Activated naive CD4-positive, alpha-beta T cell treated with anti-CD3 and anti-CD28 coated beads for 36 hours (primary cell): ENCODE measurements at regions not wholly inside any gene's neighbourhood (a gene's known extent, or its start where the extent isn't known, plus 50 kb on each side); places are given as distances from the start of the nearest gene placed in this dataset.

ENCODE experiments used
- CTCF ChIA-PET: fragments of 350-600 bp; sonication (Branson Sonifier 250); formaldehyde crosslinking; loops from one replicate; lab custom pipeline; 2021; ENCODE audit warnings: antibody characterized with exemption; lab: Charles Lee
- DNase-seq: peaks from one replicate; pipeline ENCODE4 v3.0.0-alpha.2; 2020
- H3K27ac Mint-ChIP-seq: one replicate; pipeline ENCODE4 v1.8.0; 2021; ENCODE audit warnings: mild to moderate bottlenecking, mixed read lengths
- H3K27me3 Mint-ChIP-seq: one replicate; pipeline ENCODE4 v1.8.0; 2021; ENCODE audit warnings: low read depth, mixed read lengths
- H3K36me3 Mint-ChIP-seq: one replicate; pipeline ENCODE4 v1.8.0; 2021; ENCODE audit warnings: low read depth, mixed read lengths
- H3K4me1 Mint-ChIP-seq: one replicate; pipeline ENCODE4 v1.8.0; 2021; ENCODE audit warnings: low read depth, mixed read lengths
- H3K4me3 Mint-ChIP-seq: one replicate; pipeline ENCODE4 v1.8.0; 2021; ENCODE audit warnings: mild to moderate bottlenecking, moderate library complexity, mixed read lengths
- H3K9me3 Mint-ChIP-seq: one replicate; pipeline ENCODE4 v1.8.0; 2021; ENCODE audit warnings: mixed read lengths
- intact Hi-C: fragments of 100-400 bp; cut with micrococcal nuclease; formaldehyde crosslinking; loops from one replicate; pipeline ENCODE4 v1.15.1; 2023

- Mint-ChIP-seq H3K4me3 (no peak overlapping the region), H3K4me1 (no peaks in the 10 kb centered on the region), H3K36me3 (no peaks in the 10 kb centered on the region), H3K27me3 (peaks cover 28% of the 10 kb centered on the region), H3K27ac (no peak overlapping the region), H3K9me3 (no peaks in the 10 kb centered on the region)
- intact Hi-C loops, result no loop called here
- CTCF ChIA-PET, result no interaction called here
- DNase-seq, result no peak
Measured at GRCh38 chr11:19409307-19409706, 168.6 kb upstream of the E2F8 start.

GRCh38 chr11:19407677-19408270, 167.0 kb upstream of the E2F8 start:
- H3K27me3 Mint-ChIP-seq, result peaks cover 21% of the 10 kb centered on the region
- no peak overlapping the region for H3K4me3 Mint-ChIP-seq
- CTCF ChIA-PET, result no interaction called here

GRCh38 chr11:19405966-19406365, 165.2 kb upstream of the E2F8 start:
- peaks cover 13% of the 10 kb centered on the region for H3K27me3 Mint-ChIP-seq
- no peak overlapping the region for H3K27ac Mint-ChIP-seq
- no peak overlapping the region for H3K4me3 Mint-ChIP-seq
- H3K4me1 Mint-ChIP-seq, result no peaks in the 10 kb centered on the region
- CTCF ChIA-PET, result interaction anchor here (0.8 kb wide), 1 partner anchor 146 kb away, joined by 3 read pairs; no protein-coding TSS in a partner anchor
- no peak for DNase-seq
- no peaks in the 10 kb centered on the region for H3K36me3 Mint-ChIP-seq
- H3K9me3 Mint-ChIP-seq, result no peaks in the 10 kb centered on the region
- intact Hi-C loops, result no loop called here

More at GRCh38 chr11:19407677-19408270, 167.0 kb upstream of the E2F8 start:
- H3K9me3 Mint-ChIP-seq, result no peaks in the 10 kb centered on the region
- no peak overlapping the region for H3K27ac Mint-ChIP-seq
- intact Hi-C loops, result no loop called here
- H3K36me3 Mint-ChIP-seq, result no peaks in the 10 kb centered on the region
- H3K4me1 Mint-ChIP-seq, result no peaks in the 10 kb centered on the region
- DNase-seq, result no peak

- CTCF ChIA-PET, result no interaction called here
- intact Hi-C loops, result no loop called here
- Mint-ChIP-seq H3K36me3 (no peaks in the 10 kb centered on the region), H3K27me3 (peaks cover 6% of the 10 kb centered on the region), H3K27ac (no peak overlapping the region), H3K9me3 (no peaks in the 10 kb centered on the region), H3K4me1 (no peaks in the 10 kb centered on the region), H3K4me3 (no peak overlapping the region)
- DNase-seq, result no peak
Measured at GRCh38 chr11:19404787-19405186, 164.0 kb upstream of the E2F8 start.

GRCh38 chr11:19403196-19403895, 162.6 kb upstream of the E2F8 start:
- no peak overlapping the region for H3K27ac Mint-ChIP-seq
- no peak overlapping the region for H3K4me3 Mint-ChIP-seq
- H3K36me3 Mint-ChIP-seq, result no peaks in the 10 kb centered on the region
- DNase-seq, result no peak
- CTCF ChIA-PET, result no interaction called here
- no peaks in the 10 kb centered on the region for H3K4me1 Mint-ChIP-seq
- no peaks in the 10 kb centered on the region for H3K9me3 Mint-ChIP-seq
- peaks cover 6% of the 10 kb centered on the region for H3K27me3 Mint-ChIP-seq
- intact Hi-C loops, result no loop called here

- H3K4me1 Mint-ChIP-seq, result no peaks in the 10 kb centered on the region
- intact Hi-C loops, result no loop called here
Measured at GRCh38 chr11:19400296-19400695, 159.6 kb upstream of the E2F8 start.

GRCh38 chr11:19398772-19399527, 158.2 kb upstream of the E2F8 start:
- intact Hi-C loops, result no loop called here
- CTCF ChIA-PET, result no interaction called here
- Mint-ChIP-seq H3K9me3 (no peaks in the 10 kb centered on the region), H3K36me3 (no peaks in the 10 kb centered on the region), H3K27me3 (peaks cover 5% of the 10 kb centered on the region), H3K27ac (no peak overlapping the region), H3K4me3 (no peak overlapping the region), H3K4me1 (peaks cover 5% of the 10 kb centered on the region)
- DNase-seq, result no peak

More at GRCh38 chr11:19400296-19400695, 159.6 kb upstream of the E2F8 start:
- peaks cover 5% of the 10 kb centered on the region for H3K27me3 Mint-ChIP-seq
- CTCF ChIA-PET, result no interaction called here
- no peak overlapping the region for H3K27ac Mint-ChIP-seq
- no peaks in the 10 kb centered on the region for H3K36me3 Mint-ChIP-seq
- DNase-seq, result no peak
- no peak overlapping the region for H3K4me3 Mint-ChIP-seq
- no peaks in the 10 kb centered on the region for H3K9me3 Mint-ChIP-seq

GRCh38 chr11:19398273-19398672, 157.5 kb upstream of the E2F8 start:
- Mint-ChIP-seq H3K4me1 (peaks cover 5% of the 10 kb centered on the region), H3K27ac (no peak overlapping the region), H3K4me3 (no peak overlapping the region), H3K9me3 (no peaks in the 10 kb centered on the region), H3K27me3 (peaks cover 5% of the 10 kb centered on the region), H3K36me3 (no peaks in the 10 kb centered on the region)
- no peak for DNase-seq
- intact Hi-C loops, result no loop called here
- CTCF ChIA-PET, result no interaction called here

GRCh38 chr11:19395050-19395449, 154.3 kb upstream of the E2F8 start:
- Mint-ChIP-seq H3K9me3 (peaks cover 3% of the 10 kb centered on the region), H3K36me3 (no peaks in the 10 kb centered on the region), H3K27me3 (peaks cover 5% of the 10 kb centered on the region), H3K4me1 (peaks cover 5% of the 10 kb centered on the region), H3K4me3 (no peak overlapping the region), H3K27ac (no peak overlapping the region)
- no peak for DNase-seq
- CTCF ChIA-PET, result no interaction called here
- intact Hi-C loops, result no loop called here

GRCh38 chr11:19394525-19395016, 153.8 kb upstream of the E2F8 start:
- H3K27me3 Mint-ChIP-seq, result peaks cover 5% of the 10 kb centered on the region
- no peak overlapping the region for H3K4me3 Mint-ChIP-seq
- H3K9me3 Mint-ChIP-seq, result peaks cover 3% of the 10 kb centered on the region
- peaks cover 5% of the 10 kb centered on the region for H3K4me1 Mint-ChIP-seq
- intact Hi-C loops, result loop anchor here (1.0 kb wide), 1 partner anchor 48 kb away; no protein-coding TSS in a partner anchor
- CTCF ChIA-PET, result no interaction called here
- no peak overlapping the region for H3K27ac Mint-ChIP-seq
- no peaks in the 10 kb centered on the region for H3K36me3 Mint-ChIP-seq
- DNase-seq, result peak; percentile 64

GRCh38 chr11:19393941-19394340, 153.2 kb upstream of the E2F8 start:
- peaks cover 5% of the 10 kb centered on the region for H3K4me1 Mint-ChIP-seq
- intact Hi-C loops, result loop anchor here (1.0 kb wide), 1 partner anchor 48 kb away; no protein-coding TSS in a partner anchor
- no peak overlapping the region for H3K4me3 Mint-ChIP-seq
- no peak for DNase-seq
- CTCF ChIA-PET, result no interaction called here
- H3K36me3 Mint-ChIP-seq, result no peaks in the 10 kb centered on the region
- H3K9me3 Mint-ChIP-seq, result peaks cover 3% of the 10 kb centered on the region
- peaks cover 5% of the 10 kb centered on the region for H3K27me3 Mint-ChIP-seq
- no peak overlapping the region for H3K27ac Mint-ChIP-seq

- H3K9me3 Mint-ChIP-seq, result peaks cover 3% of the 10 kb centered on the region
- no peaks in the 10 kb centered on the region for H3K36me3 Mint-ChIP-seq
- no peak overlapping the region for H3K27ac Mint-ChIP-seq
- DNase-seq, result no peak
- intact Hi-C loops, result no loop called here
- peaks cover 5% of the 10 kb centered on the region for H3K27me3 Mint-ChIP-seq
- no peak overlapping the region for H3K4me3 Mint-ChIP-seq
- H3K4me1 Mint-ChIP-seq, result peaks cover 5% of the 10 kb centered on the region
- CTCF ChIA-PET, result no interaction called here
Measured at GRCh38 chr11:19392847-19393518, 152.2 kb upstream of the E2F8 start.
